Endothelial cell of umbilical vein (primary cell): ENCODE measurements at regions not wholly inside any gene's neighbourhood (a gene's known extent, or its start where the extent isn't known, plus 50 kb on each side); places are given as distances from the start of the nearest gene placed in this dataset.

Experiments
- BruUV-seq: library from RNA; stranded (reverse); fragments of 400-500 nt; replicated peaks from 2 replicates; lab custom pipeline; 2021; lab: Mats Ljungman, UMichigan
- CTCF ChIA-PET: fragments of 300-600, 350-600 bp; sonication (Branson Sonifier 250); formaldehyde crosslinking; loops from one replicate; lab custom pipeline; 2021; ENCODE audit warnings: antibody characterized with exemption, inconsistent platforms; lab: Charles Lee
- POLR2A ChIA-PET: fragments of 300-600, 350-600 bp; sonication (Branson Sonifier 250); formaldehyde crosslinking; loops from one replicate; lab custom pipeline; 2021; ENCODE audit warnings: antibody characterized with exemption, inconsistent platforms; lab: Charles Lee
- DNase-seq: peaks from one replicate; pipeline ENCODE4 v3.0.0-alpha.2; 2011; ENCODE audit warnings: low read depth, low spot score
- FAIRE-seq: peaks from 2 replicates; lab custom pipeline; 2011; peaks lifted over from hg19 to GRCh38; lab: Jason Lieb, UNC
- H2AFZ ChIP-seq: 2 replicates; pipeline ENCODE4 v1.6.0; 2012; ENCODE audit warnings: low read depth, low read length, control low read depth, inconsistent platforms
- H3K27ac ChIP-seq: 2 replicates; pipeline ENCODE4 v1.5.1; 2011; ENCODE audit warnings: low read depth, mild to moderate bottlenecking, control low read depth, low read length, moderate library complexity; ENCODE audit not compliant: insufficient read depth
- H3K27me3 ChIP-seq, 2 experiments: 2 replicates each; pipeline versions ENCODE4 v1.6.0 to v1.6.1; 2011; ENCODE audit warnings: low read length in 2 of 2, mixed read lengths in 1 of 2; ENCODE audit not compliant: control insufficient read depth in 2 of 2, insufficient read depth in 2 of 2
- H3K36me3 ChIP-seq, 2 experiments: 2 replicates in 1 of 2; 3 replicates in 1 of 2; pipeline ENCODE4 v1.5.1; 2011; ENCODE audit warnings: low read length in 2 of 2, mild to moderate bottlenecking in 1 of 2, moderate library complexity in 1 of 2; ENCODE audit not compliant: control insufficient read depth in 2 of 2, insufficient read depth in 2 of 2; ENCODE audit errors: extremely low read depth in 1 of 2
- H3K4me1 ChIP-seq: 3 replicates; pipeline ENCODE4 v1.5.1; 2011; ENCODE audit warnings: mild to moderate bottlenecking, low read length; ENCODE audit not compliant: control insufficient read depth, insufficient read depth; ENCODE audit errors: extremely low read depth
- H3K4me2 ChIP-seq: 2 replicates; pipeline ENCODE4 v1.6.1; 2011; ENCODE audit warnings: low read length, control low read depth, mixed read lengths; ENCODE audit not compliant: insufficient read depth
- H3K4me3 ChIP-seq, 3 experiments: fragments of 200-600 bp in 1 of 3; sonication (generic), shearing (Covaris generic) in 1 of 3; replicated peaks in 1 of 3; 2 replicates each; pipeline ENCODE4 v1.5.1; 2011 to 2016; ENCODE audit warnings: control low read depth in 3 of 3, low read length in 3 of 3, mild to moderate bottlenecking in 2 of 3, inconsistent platforms in 1 of 3, low read depth in 1 of 3, moderate library complexity in 1 of 3; ENCODE audit not compliant: insufficient read depth in 1 of 3
- H3K79me2 ChIP-seq: 2 replicates; pipeline ENCODE4 v1.6.0; 2012; ENCODE audit warnings: low read length, inconsistent platforms; ENCODE audit not compliant: control insufficient read depth, insufficient read depth
- H3K9ac ChIP-seq: replicated peaks from 2 replicates; pipeline ENCODE3; 2011; ENCODE audit warnings: low read length, control low read depth; ENCODE audit not compliant: insufficient read depth; ENCODE audit errors: extremely low read depth
- H3K9me1 ChIP-seq: replicated peaks from 3 replicates; pipeline ENCODE4 v1.6.0; 2011; ENCODE audit warnings: mild to moderate bottlenecking, low read length; ENCODE audit not compliant: control insufficient read depth, insufficient read depth; ENCODE audit errors: extremely low read depth
- H3K9me3 ChIP-seq: replicated peaks from 2 replicates; pipeline ENCODE4 v1.5.1; 2012; ENCODE audit warnings: low read length, inconsistent platforms; ENCODE audit not compliant: control insufficient read depth, insufficient read depth
- H4K20me1 ChIP-seq: replicated peaks from 2 replicates; pipeline ENCODE3; 2011; ENCODE audit warnings: mild to moderate bottlenecking, low read length; ENCODE audit not compliant: control insufficient read depth, insufficient read depth; ENCODE audit errors: extremely low read depth
- FOS ChIP-seq: IDR thresholded peaks from 2 replicates; pipeline ENCODE4 v1.6.1; 2011; ENCODE audit warnings: mild to moderate bottlenecking, low read length, moderate library complexity, borderline replicate concordance; ENCODE audit not compliant: insufficient read depth
- GATA2 ChIP-seq: IDR thresholded peaks from 2 replicates; pipeline ENCODE4 v1.7.0; 2011; ENCODE audit warnings: low read depth, mild to moderate bottlenecking, moderate library complexity, mixed read lengths, low read length; ENCODE audit not compliant: insufficient read length, insufficient read depth
- JUN ChIP-seq: IDR thresholded peaks from 2 replicates; pipeline ENCODE4 v1.6.1; 2011; ENCODE audit warnings: borderline replicate concordance, low read depth; ENCODE audit not compliant: insufficient read length, insufficient read depth
- MYC ChIP-seq: IDR thresholded peaks from one replicate; pipeline ENCODE4 v1.6.1; 2011; ENCODE audit warnings: mild to moderate bottlenecking, low read depth, low read length
- POLR2A ChIP-seq: IDR thresholded peaks from 2 replicates; pipeline ENCODE4 v1.6.1; 2012; ENCODE audit warnings: low read depth, mild to moderate bottlenecking, control low read depth, low read length
- POLR2AphosphoS5 ChIP-seq: IDR thresholded peaks from 2 replicates; pipeline ENCODE4 v1.6.1; 2012; ENCODE audit warnings: low read depth, mild to moderate bottlenecking, control low read depth, low read length, moderate library complexity; ENCODE audit not compliant: insufficient read depth
- dilution Hi-C: fragments of 300-500 bp; cut with MboI; formaldehyde crosslinking; loops from one replicate; pipeline ENCODE4 v1.15.0; 2019; ENCODE audit warnings: low sequenced_read_pairs; ENCODE audit not compliant: extremely low pct_ligation_motif_present
- intact Hi-C: fragments of 100-400 bp; cut with micrococcal nuclease; formaldehyde crosslinking; loops from one replicate; pipeline ENCODE4 v1.10.0; 2022
- TF ChIP-seq, protein P1 (sequence below), 2 donors: IDR thresholded peaks; 1 replicate in 1 of 2; 2 replicates in 1 of 2; pipeline ENCODE4 v1.5.1; 2011; ENCODE audit warnings: low read length in 2 of 2, mild to moderate bottlenecking in 2 of 2, moderate library complexity in 2 of 2, control low read depth in 1 of 2, inconsistent platforms in 1 of 2, low read depth in 1 of 2; ENCODE audit not compliant: insufficient read depth in 1 of 2; ENCODE audit errors: extremely low read depth in 1 of 2
- TF ChIP-seq, protein P2 (sequence below): IDR thresholded peaks from 2 replicates; pipeline ENCODE4 v1.6.1; 2011; ENCODE audit not compliant: insufficient read depth, insufficient read length

DNA sequence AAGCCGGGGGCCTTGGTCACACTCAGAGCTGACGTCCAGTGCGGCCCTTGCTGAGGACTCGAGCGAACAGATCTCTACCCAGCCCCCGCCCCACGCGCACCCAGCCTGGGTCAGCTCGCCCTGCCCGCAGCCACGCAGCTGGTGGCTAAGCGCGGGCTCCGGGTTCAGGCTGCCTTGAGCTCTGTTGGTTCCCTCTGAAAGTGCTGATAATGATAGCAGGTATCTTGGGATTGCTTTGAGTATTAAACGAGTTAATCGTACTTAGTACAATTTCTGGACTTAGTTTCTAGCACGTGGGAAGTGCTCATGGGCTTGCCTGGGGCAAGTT lies 88.1 kb upstream of the TGM3 start:
- dilution Hi-C loops = no loop called here
- ChIA-PET POLR2A (no interaction called here), CTCF (interaction anchor here (0.6 to 3.0 kb wide), 53 partner anchors 10 to 466 kb away, joined by 3 to 55 read pairs (median 4); partner anchors contain the start of genes NOP56 and SNRPB)
- no peak for DNase-seq
- peak overlapping the region in 1 of 3 experiments; percentile 37 for H3K4me3 ChIP-seq
- H3K79me2 ChIP-seq = no peaks in the 10 kb centered on the region
- no peak for FAIRE-seq
- intact Hi-C loops = loop anchor here (1.0 to 2.0 kb wide), 5 partner anchors 82 to 439 kb away; no protein-coding TSS in a partner anchor
- TF ChIP-seq MYC = no peak
- no peak for TF ChIP-seq GATA2
- TF ChIP-seq, protein P1, sequence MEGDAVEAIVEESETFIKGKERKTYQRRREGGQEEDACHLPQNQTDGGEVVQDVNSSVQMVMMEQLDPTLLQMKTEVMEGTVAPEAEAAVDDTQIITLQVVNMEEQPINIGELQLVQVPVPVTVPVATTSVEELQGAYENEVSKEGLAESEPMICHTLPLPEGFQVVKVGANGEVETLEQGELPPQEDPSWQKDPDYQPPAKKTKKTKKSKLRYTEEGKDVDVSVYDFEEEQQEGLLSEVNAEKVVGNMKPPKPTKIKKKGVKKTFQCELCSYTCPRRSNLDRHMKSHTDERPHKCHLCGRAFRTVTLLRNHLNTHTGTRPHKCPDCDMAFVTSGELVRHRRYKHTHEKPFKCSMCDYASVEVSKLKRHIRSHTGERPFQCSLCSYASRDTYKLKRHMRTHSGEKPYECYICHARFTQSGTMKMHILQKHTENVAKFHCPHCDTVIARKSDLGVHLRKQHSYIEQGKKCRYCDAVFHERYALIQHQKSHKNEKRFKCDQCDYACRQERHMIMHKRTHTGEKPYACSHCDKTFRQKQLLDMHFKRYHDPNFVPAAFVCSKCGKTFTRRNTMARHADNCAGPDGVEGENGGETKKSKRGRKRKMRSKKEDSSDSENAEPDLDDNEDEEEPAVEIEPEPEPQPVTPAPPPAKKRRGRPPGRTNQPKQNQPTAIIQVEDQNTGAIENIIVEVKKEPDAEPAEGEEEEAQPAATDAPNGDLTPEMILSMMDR (IDR thresholded peaks at IDR 0.05; ENCODE audit: extremely low read depth in 1 of 2, insufficient read depth in 1 of 2, low read depth in 1 of 2, low read length in 2 of 2) = no peak
- no peak for TF ChIP-seq POLR2AphosphoS5
- TF ChIP-seq JUN = no peak
- TF ChIP-seq POLR2A = no peak
- TF ChIP-seq, protein P2, sequence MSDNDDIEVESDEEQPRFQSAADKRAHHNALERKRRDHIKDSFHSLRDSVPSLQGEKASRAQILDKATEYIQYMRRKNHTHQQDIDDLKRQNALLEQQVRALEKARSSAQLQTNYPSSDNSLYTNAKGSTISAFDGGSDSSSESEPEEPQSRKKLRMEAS = no peak
- TF ChIP-seq FOS = no peak
- no peaks in the 10 kb centered on the region for H3K36me3 ChIP-seq
- peaks cover 5% of the 10 kb centered on the region for H3K4me1 ChIP-seq
- peak overlapping the region; percentile 63 for H2AFZ ChIP-seq
- no peak overlapping the region for H3K27ac ChIP-seq
- BruUV-seq = no TSS peak
- no peaks in the 10 kb centered on the region for H4K20me1 ChIP-seq
- no peaks in the 10 kb centered on the region for H3K9me1 ChIP-seq
- peak overlapping the region; percentile 31 for H3K4me2 ChIP-seq
- no peaks in the 10 kb centered on the region for H3K9me3 ChIP-seq
- H3K27me3 ChIP-seq = peaks cover 4 to 5% of the 10 kb centered on the region in 2 experiments
- no peak overlapping the region for H3K9ac ChIP-seq
